Endothelial cell of umbilical vein (primary cell): ENCODE measurements at regions not wholly inside any gene's neighbourhood (a gene's known extent, or its start where the extent isn't known, plus 50 kb on each side); places are given as distances from the start of the nearest gene placed in this dataset.

ENCODE experiments used
- BruUV-seq: library from RNA; stranded (reverse); fragments of 400-500 nt; replicated peaks from 2 replicates; lab custom pipeline; 2021; lab: Mats Ljungman, UMichigan
- CTCF ChIA-PET: fragments of 300-600, 350-600 bp; sonication (Branson Sonifier 250); formaldehyde crosslinking; loops from one replicate; lab custom pipeline; 2021; ENCODE audit warnings: antibody characterized with exemption, inconsistent platforms; lab: Charles Lee
- POLR2A ChIA-PET: fragments of 300-600, 350-600 bp; sonication (Branson Sonifier 250); formaldehyde crosslinking; loops from one replicate; lab custom pipeline; 2021; ENCODE audit warnings: antibody characterized with exemption, inconsistent platforms; lab: Charles Lee
- DNase-seq: peaks from one replicate; pipeline ENCODE4 v3.0.0-alpha.2; 2011; ENCODE audit warnings: low read depth, low spot score
- FAIRE-seq: peaks from 2 replicates; lab custom pipeline; 2011; peaks lifted over from hg19 to GRCh38; lab: Jason Lieb, UNC
- H2AFZ ChIP-seq: 2 replicates; pipeline ENCODE4 v1.6.0; 2012; ENCODE audit warnings: low read depth, low read length, control low read depth, inconsistent platforms
- H3K27ac ChIP-seq: 2 replicates; pipeline ENCODE4 v1.5.1; 2011; ENCODE audit warnings: low read depth, mild to moderate bottlenecking, control low read depth, low read length, moderate library complexity; ENCODE audit not compliant: insufficient read depth
- H3K27me3 ChIP-seq, 2 experiments: 2 replicates each; pipeline versions ENCODE4 v1.6.0 to v1.6.1; 2011; ENCODE audit warnings: low read length in 2 of 2, mixed read lengths in 1 of 2; ENCODE audit not compliant: control insufficient read depth in 2 of 2, insufficient read depth in 2 of 2
- H3K36me3 ChIP-seq, 2 experiments: 2 replicates in 1 of 2; 3 replicates in 1 of 2; pipeline ENCODE4 v1.5.1; 2011; ENCODE audit warnings: low read length in 2 of 2, mild to moderate bottlenecking in 1 of 2, moderate library complexity in 1 of 2; ENCODE audit not compliant: control insufficient read depth in 2 of 2, insufficient read depth in 2 of 2; ENCODE audit errors: extremely low read depth in 1 of 2
- H3K4me1 ChIP-seq: 3 replicates; pipeline ENCODE4 v1.5.1; 2011; ENCODE audit warnings: mild to moderate bottlenecking, low read length; ENCODE audit not compliant: control insufficient read depth, insufficient read depth; ENCODE audit errors: extremely low read depth
- H3K4me2 ChIP-seq: 2 replicates; pipeline ENCODE4 v1.6.1; 2011; ENCODE audit warnings: low read length, control low read depth, mixed read lengths; ENCODE audit not compliant: insufficient read depth
- H3K4me3 ChIP-seq, 3 experiments: fragments of 200-600 bp in 1 of 3; sonication (generic), shearing (Covaris generic) in 1 of 3; replicated peaks in 1 of 3; 2 replicates each; pipeline ENCODE4 v1.5.1; 2011 to 2016; ENCODE audit warnings: control low read depth in 3 of 3, low read length in 3 of 3, mild to moderate bottlenecking in 2 of 3, inconsistent platforms in 1 of 3, low read depth in 1 of 3, moderate library complexity in 1 of 3; ENCODE audit not compliant: insufficient read depth in 1 of 3
- H3K79me2 ChIP-seq: 2 replicates; pipeline ENCODE4 v1.6.0; 2012; ENCODE audit warnings: low read length, inconsistent platforms; ENCODE audit not compliant: control insufficient read depth, insufficient read depth
- H3K9ac ChIP-seq: replicated peaks from 2 replicates; pipeline ENCODE3; 2011; ENCODE audit warnings: low read length, control low read depth; ENCODE audit not compliant: insufficient read depth; ENCODE audit errors: extremely low read depth
- H3K9me1 ChIP-seq: replicated peaks from 3 replicates; pipeline ENCODE4 v1.6.0; 2011; ENCODE audit warnings: mild to moderate bottlenecking, low read length; ENCODE audit not compliant: control insufficient read depth, insufficient read depth; ENCODE audit errors: extremely low read depth
- H3K9me3 ChIP-seq: replicated peaks from 2 replicates; pipeline ENCODE4 v1.5.1; 2012; ENCODE audit warnings: low read length, inconsistent platforms; ENCODE audit not compliant: control insufficient read depth, insufficient read depth
- H4K20me1 ChIP-seq: replicated peaks from 2 replicates; pipeline ENCODE3; 2011; ENCODE audit warnings: mild to moderate bottlenecking, low read length; ENCODE audit not compliant: control insufficient read depth, insufficient read depth; ENCODE audit errors: extremely low read depth
- CTCF ChIP-seq, 2 donors: IDR thresholded peaks; 1 replicate in 1 of 2; 2 replicates in 1 of 2; pipeline ENCODE4 v1.5.1; 2011; ENCODE audit warnings: low read length in 2 of 2, mild to moderate bottlenecking in 2 of 2, moderate library complexity in 2 of 2, control low read depth in 1 of 2, inconsistent platforms in 1 of 2, low read depth in 1 of 2; ENCODE audit not compliant: insufficient read depth in 1 of 2; ENCODE audit errors: extremely low read depth in 1 of 2
- EZH2 ChIP-seq: IDR thresholded peaks from 2 replicates; pipeline ENCODE4 v1.6.1; 2012; ENCODE audit warnings: borderline replicate concordance, low read depth, mild to moderate bottlenecking, moderate library complexity, low read length, inconsistent platforms; ENCODE audit not compliant: severe bottlenecking
- FOS ChIP-seq: IDR thresholded peaks from 2 replicates; pipeline ENCODE4 v1.6.1; 2011; ENCODE audit warnings: mild to moderate bottlenecking, low read length, moderate library complexity, borderline replicate concordance; ENCODE audit not compliant: insufficient read depth
- GATA2 ChIP-seq: IDR thresholded peaks from 2 replicates; pipeline ENCODE4 v1.7.0; 2011; ENCODE audit warnings: low read depth, mild to moderate bottlenecking, moderate library complexity, mixed read lengths, low read length; ENCODE audit not compliant: insufficient read length, insufficient read depth
- JUN ChIP-seq: IDR thresholded peaks from 2 replicates; pipeline ENCODE4 v1.6.1; 2011; ENCODE audit warnings: borderline replicate concordance, low read depth; ENCODE audit not compliant: insufficient read length, insufficient read depth
- MAX ChIP-seq: IDR thresholded peaks from 2 replicates; pipeline ENCODE4 v1.6.1; 2011; ENCODE audit not compliant: insufficient read depth, insufficient read length
- MYC ChIP-seq: IDR thresholded peaks from one replicate; pipeline ENCODE4 v1.6.1; 2011; ENCODE audit warnings: mild to moderate bottlenecking, low read depth, low read length
- POLR2A ChIP-seq: IDR thresholded peaks from 2 replicates; pipeline ENCODE4 v1.6.1; 2012; ENCODE audit warnings: low read depth, mild to moderate bottlenecking, control low read depth, low read length
- POLR2AphosphoS5 ChIP-seq: IDR thresholded peaks from 2 replicates; pipeline ENCODE4 v1.6.1; 2012; ENCODE audit warnings: low read depth, mild to moderate bottlenecking, control low read depth, low read length, moderate library complexity; ENCODE audit not compliant: insufficient read depth
- dilution Hi-C: fragments of 300-500 bp; cut with MboI; formaldehyde crosslinking; loops from one replicate; pipeline ENCODE4 v1.15.0; 2019; ENCODE audit warnings: low sequenced_read_pairs; ENCODE audit not compliant: extremely low pct_ligation_motif_present
- intact Hi-C: fragments of 100-400 bp; cut with micrococcal nuclease; formaldehyde crosslinking; loops from one replicate; pipeline ENCODE4 v1.10.0; 2022

- Histone ChIP-seq H3K27ac (no peak overlapping the region), H3K9me3 (no peaks in the 10 kb centered on the region), H3K9me1 (no peaks in the 10 kb centered on the region), H3K27me3 (no peaks in the 10 kb centered on the region), H3K4me2 (no peak overlapping the region), H4K20me1 (no peaks in the 10 kb centered on the region), H3K79me2 (no peaks in the 10 kb centered on the region), H3K4me1 (no peaks in the 10 kb centered on the region), H3K4me3 (no peak overlapping the region), H3K9ac (no peak overlapping the region), H2AFZ (no peak overlapping the region), H3K36me3 (no peaks in the 10 kb centered on the region)
- no peak for DNase-seq
- dilution Hi-C loops (no loop called here), intact Hi-C loops (no loop called here)
- POLR2A ChIA-PET: no interaction called here
- BruUV-seq: no TSS peak
- CTCF ChIA-PET: interaction anchor here (1.1 kb wide), 1 partner anchor 9 kb away, joined by 3 read pairs; no protein-coding TSS in a partner anchor
- FAIRE-seq: no peak
- TF ChIP-seq MAX (no peak), FOS (no peak), MYC (no peak), JUN (no peak), GATA2 (no peak), POLR2A (no peak), CTCF (IDR thresholded peaks at IDR 0.05; ENCODE audit: extremely low read depth in 1 of 2, insufficient read depth in 1 of 2, low read depth in 1 of 2, low read length in 2 of 2) (no peak), EZH2 (no peak), POLR2AphosphoS5 (no peak)
Measured at GRCh38 chr1:70907563-70908310, 139.9 kb downstream of the PTGER3 start.
